Ectodermal cell (in vitro differentiated cells): ENCODE measurements at regions not wholly inside any gene's neighbourhood (a gene's known extent, or its start where the extent isn't known, plus 50 kb on each side); places are given as distances from the start of the nearest gene placed in this dataset.
"Not testable (repeated sequence)": the region's sequence is repeated elsewhere in the genome, so short reads cannot be mapped to it uniquely, and the experiment has no call there.

Source experiments
- H3K27ac ChIP-seq: 2 replicates; pipeline ENCODE4 v1.7.0; 2013; ENCODE audit warnings: mild to moderate bottlenecking, low read depth, low read length; ENCODE audit not compliant: insufficient read depth, poor library complexity, severe bottlenecking
- H3K27me3 ChIP-seq: 2 replicates; pipeline ENCODE4 v1.7.0; 2013; ENCODE audit warnings: mild to moderate bottlenecking, low read length; ENCODE audit not compliant: insufficient read depth, control insufficient read depth, poor library complexity, severe bottlenecking
- H3K36me3 ChIP-seq: one replicate; pipeline ENCODE4 v1.7.0; 2013; ENCODE audit warnings: low read length; ENCODE audit not compliant: control insufficient read depth, insufficient read depth
- H3K4me1 ChIP-seq: one replicate; pipeline ENCODE4 v1.7.0; 2013; ENCODE audit warnings: low read length; ENCODE audit not compliant: control insufficient read depth, insufficient read depth
- H3K4me3 ChIP-seq: 2 replicates; pipeline ENCODE4 v1.7.0; 2013; ENCODE audit warnings: low read depth, low read length, control low read depth; ENCODE audit not compliant: insufficient read depth
- H3K9me3 ChIP-seq: 2 replicates; pipeline ENCODE4 v1.7.0; 2013; ENCODE audit warnings: mild to moderate bottlenecking, low read length, moderate library complexity; ENCODE audit not compliant: control insufficient read depth
- WGBS, 2 experiments: methylation state at CpG; one replicate each; pipeline ENCODE4 v1.1.7; 2013; ENCODE audit warnings: missing lambda C conversion rate in 2 of 2; 5-methylcytosine and 5-hydroxymethylcytosine counted together

DNA sequence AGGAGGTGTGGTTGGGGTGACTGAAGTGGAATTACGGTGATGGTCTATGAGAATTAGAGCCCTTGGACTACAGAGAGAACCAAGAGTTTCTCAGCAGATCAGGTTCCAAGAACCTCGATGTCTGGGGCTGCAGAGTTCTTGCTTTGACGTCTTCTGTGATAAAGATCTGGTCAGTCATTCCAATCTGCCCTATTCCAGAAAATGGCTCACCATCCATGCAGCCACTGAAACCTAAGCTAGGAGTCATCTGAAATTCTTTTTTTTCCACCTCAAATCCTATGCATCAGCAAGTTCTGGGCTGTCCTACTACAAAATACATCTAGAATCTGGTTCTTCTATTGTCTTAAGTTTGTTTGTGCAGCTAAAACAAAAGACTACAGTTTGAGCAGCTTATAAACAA lies 254.4 kb upstream of the PGRMC2 start:
- H3K4me1 ChIP-seq, result no peaks in the 10 kb centered on the region
- no peak overlapping the region for H3K4me3 ChIP-seq
- 82 to 87% methylated on average over 3 of the region's 3 CpGs for WGBS, 2 experiments
- H3K27me3 ChIP-seq, result no peaks in the 10 kb centered on the region
- H3K36me3 ChIP-seq, result no peaks in the 10 kb centered on the region
- H3K9me3 ChIP-seq, result no peaks in the 10 kb centered on the region
- no peak overlapping the region for H3K27ac ChIP-seq

DNA sequence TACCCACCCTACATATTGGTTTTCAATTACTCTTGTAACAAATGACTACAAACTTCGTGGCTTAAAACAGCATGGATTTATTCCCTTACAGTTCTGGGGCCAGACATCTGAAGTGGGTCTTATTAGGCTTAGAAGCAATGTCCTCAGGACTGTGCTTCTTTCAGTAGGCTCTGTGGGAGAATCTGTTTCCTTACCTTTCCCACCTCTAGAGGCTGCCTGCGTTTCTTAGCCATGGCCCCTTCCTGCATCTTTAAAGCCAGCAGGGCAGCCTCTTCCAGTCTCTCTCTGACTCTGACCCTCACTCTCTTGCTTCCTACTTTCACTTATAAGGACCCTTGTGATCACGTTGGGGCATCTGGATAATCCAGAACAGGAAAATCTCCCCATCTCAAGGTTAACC lies 252.5 kb upstream of the PGRMC2 start:
- Histone ChIP-seq H3K4me1 (no peaks in the 10 kb centered on the region), H3K27ac (no peak overlapping the region), H3K27me3 (no peaks in the 10 kb centered on the region), H3K4me3 (no peak overlapping the region), H3K36me3 (no peaks in the 10 kb centered on the region), H3K9me3 (no peaks in the 10 kb centered on the region)
- WGBS, 2 experiments, result 75 to 76% methylated on average over 3 of the region's 3 CpGs

DNA sequence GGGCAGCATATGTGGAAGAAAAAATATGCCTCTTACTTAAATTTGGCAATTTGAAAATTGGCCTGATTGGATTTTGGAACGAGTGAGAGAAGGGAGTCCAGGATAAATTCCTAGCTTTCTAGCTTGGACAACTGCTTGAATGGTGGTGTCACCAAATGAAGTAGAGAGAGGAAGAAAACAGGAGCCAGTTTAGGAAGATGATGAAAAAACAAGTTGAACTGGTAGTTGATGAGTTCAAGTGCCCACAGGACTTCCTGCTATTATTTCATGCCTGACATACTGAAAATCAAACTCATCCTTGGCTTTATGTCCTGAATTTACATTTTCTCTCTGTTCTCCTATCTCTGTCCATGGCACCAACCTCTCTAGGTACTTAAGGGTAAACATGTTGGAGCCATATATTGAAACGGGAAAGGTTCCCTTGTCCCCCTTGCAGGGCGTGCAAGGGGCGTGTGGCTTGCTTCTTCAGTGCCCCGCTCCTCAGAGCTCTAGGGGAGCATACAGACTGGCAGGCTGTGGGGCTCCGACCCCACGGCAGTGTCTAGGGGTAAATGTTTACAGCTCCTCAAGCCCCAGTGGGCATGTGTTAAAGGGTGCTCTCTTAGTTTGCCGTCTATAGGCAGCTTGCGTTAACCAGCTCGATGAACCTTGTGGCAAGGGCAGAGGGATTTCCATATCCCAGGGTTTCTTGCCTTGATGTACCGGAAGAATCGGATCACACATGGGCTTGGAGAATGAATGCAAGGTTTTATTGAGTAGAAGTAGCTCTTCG lies 250.7 kb upstream of the PGRMC2 start:
- Histone ChIP-seq H3K4me1 (no peaks in the 10 kb centered on the region), H3K27me3 (no peaks in the 10 kb centered on the region), H3K9me3 (no peaks in the 10 kb centered on the region), H3K4me3 (no peak overlapping the region), H3K36me3 (no peaks in the 10 kb centered on the region), H3K27ac (no peak overlapping the region)
- WGBS, 2 experiments, result 94 to 96% methylated on average over 13 of the region's 13 CpGs

DNA sequence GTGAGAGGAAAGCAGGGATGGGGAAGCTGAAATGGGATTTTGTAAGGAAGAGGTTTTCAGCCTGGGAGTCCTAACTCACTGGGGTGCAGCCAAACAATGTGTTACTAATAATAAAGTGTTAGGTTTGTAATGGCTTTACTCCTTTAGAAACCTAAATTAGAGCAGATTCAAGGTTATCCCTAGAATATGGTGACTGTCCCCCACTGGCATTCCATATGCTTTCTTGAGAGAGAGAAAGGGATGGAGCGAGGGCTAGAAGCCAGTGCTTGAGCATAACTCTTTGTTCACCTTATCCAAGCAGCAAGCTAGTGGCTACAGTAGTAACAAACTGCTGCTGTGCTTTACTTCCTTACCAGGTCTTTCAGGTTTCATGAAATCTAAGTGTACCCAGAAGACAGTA lies 249.1 kb upstream of the PGRMC2 start:
- no peaks in the 10 kb centered on the region for H3K4me1 ChIP-seq
- no peaks in the 10 kb centered on the region for H3K36me3 ChIP-seq
- no peaks in the 10 kb centered on the region for H3K9me3 ChIP-seq
- no peak overlapping the region for H3K4me3 ChIP-seq
- no peaks in the 10 kb centered on the region for H3K27me3 ChIP-seq
- WGBS, 2 experiments, result 82 to 100% methylated on average over 1 of the region's 1 CpG
- no peak overlapping the region for H3K27ac ChIP-seq

DNA sequence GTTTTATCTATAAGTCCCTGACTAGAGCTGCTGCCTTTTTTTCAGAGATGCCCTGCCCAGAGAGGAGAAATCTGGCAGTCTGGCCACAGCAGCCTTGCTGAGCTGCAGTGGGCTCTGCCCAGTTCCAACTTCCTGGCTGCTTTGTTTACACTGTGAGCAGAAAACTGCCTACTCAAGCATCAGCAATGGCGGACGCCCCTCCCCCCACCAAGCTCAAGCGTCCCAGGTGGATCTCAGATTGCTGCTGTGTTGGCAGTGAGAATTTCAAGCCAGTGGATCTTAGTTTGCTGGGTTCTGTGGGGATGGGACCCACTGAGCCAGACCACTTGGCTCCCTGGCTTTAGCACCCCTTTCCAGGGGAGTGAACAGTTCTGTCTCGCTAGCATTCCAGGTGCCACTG lies 247.9 kb upstream of the PGRMC2 start:
- 81 to 82% methylated on average over 4 of the region's 4 CpGs for WGBS, 2 experiments
- H3K27ac ChIP-seq, H3K9me3 ChIP-seq, H3K4me1 ChIP-seq, H3K4me3 ChIP-seq, H3K27me3 ChIP-seq, H3K36me3 ChIP-seq: not testable (repeated sequence)

DNA sequence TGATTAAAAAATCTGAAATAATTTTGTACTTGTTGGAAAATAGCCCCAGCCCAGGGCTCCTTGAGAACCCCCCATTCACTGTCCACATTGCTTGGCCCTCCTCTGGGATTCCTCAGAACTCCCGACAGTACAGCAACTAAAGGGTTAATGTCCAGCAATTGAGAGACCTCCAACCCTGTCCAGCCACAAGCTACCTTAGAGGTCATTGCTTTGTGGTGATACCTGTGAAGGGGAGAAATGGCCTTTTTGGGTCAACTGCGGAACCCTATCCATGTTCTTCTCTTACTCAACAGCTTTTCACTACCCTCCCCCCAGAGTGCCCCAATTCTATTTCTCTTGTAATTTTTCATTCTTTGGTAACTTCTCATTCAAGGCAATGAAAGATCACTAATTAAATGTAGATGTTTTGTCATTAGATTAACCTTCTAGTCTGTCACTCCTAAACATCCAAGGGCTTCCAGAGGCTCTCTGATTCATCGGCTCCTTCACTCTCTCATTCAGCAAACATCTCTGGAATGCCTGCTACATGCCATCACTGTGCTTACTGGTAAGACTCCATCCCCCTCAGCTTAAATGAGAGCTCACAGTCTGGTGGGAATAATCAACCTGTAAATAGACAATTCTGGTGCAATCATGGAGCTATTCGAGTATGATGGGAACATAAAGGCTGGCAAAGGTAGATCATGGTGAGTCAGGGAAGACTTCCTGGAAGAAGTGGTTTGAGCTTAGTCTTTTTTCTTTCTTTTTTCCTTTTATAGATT lies 241.4 kb upstream of the PGRMC2 start:
- no peaks in the 10 kb centered on the region for H3K36me3 ChIP-seq
- no peak overlapping the region for H3K27ac ChIP-seq
- H3K4me3 ChIP-seq, result no peak overlapping the region
- H3K4me1 ChIP-seq, result peaks cover 5% of the 10 kb centered on the region
- H3K27me3 ChIP-seq, result no peaks in the 10 kb centered on the region
- H3K9me3 ChIP-seq, result no peaks in the 10 kb centered on the region
- 65 to 78% methylated on average over 3 to 4 of the region's 4 CpGs for WGBS, 2 experiments

DNA sequence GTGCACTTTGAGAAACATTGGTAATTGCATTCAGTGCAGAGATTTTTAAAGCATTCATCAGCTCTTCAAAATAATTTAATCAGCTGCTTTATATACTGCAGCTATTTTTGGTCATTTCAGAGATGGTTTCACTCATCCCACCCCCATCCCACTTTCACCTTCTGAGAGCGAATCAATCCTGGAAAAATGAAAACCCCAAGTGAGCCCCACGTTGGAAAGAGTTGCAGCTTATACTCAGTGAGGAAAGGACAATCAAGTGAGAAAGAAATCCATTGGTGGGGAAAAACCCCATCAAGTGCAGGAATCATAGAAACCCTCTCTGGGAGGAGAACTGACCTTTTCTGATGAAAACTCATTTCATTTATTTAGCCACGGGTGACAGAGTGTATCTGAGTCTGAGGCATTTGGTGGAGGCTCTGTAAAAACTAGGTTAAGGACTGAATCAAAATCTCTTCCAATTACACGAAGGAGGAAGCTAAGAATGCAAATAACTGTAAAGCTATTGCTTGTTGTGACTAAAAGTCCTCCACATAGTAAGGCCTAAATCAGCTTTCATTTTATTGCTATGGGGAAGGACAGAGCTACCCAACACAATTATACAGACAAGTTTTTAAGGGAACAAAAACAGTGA lies 240.4 kb upstream of the PGRMC2 start:
- H3K27ac ChIP-seq, result no peak overlapping the region
- 75 to 87% methylated on average over 4 of the region's 4 CpGs for WGBS, 2 experiments
- peaks cover 5% of the 10 kb centered on the region for H3K4me1 ChIP-seq

DNA sequence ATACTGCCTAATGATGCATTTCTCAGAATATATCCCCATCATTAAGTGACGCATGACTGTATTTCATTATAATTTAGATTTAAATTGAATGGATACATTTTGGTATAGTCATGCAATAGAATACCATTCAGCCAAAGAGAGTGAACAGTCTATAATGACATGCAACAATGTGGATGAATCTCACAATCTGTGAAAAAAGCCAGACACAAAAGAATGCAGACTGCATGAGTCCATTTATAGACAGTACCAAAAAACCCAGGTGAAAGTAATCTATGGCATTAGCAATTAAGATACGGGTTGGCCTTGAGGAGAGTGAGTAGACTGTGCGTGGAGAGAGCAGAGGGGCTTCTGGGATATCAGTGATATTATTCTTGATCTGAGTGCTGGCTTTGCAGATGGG lies 239.7 kb upstream of the PGRMC2 start:
- Histone ChIP-seq H3K4me3 (no peak overlapping the region), H3K4me1 (peaks cover 5% of the 10 kb centered on the region), H3K9me3 (no peaks in the 10 kb centered on the region), H3K36me3 (no peaks in the 10 kb centered on the region), H3K27me3 (no peaks in the 10 kb centered on the region), H3K27ac (no peak overlapping the region)
- WGBS, 2 experiments, result 95 to 98% methylated on average over 2 of the region's 3 CpGs

More for the DNA sequence above, 240.4 kb upstream of the PGRMC2 start:
- no peaks in the 10 kb centered on the region for H3K9me3 ChIP-seq
- H3K27me3 ChIP-seq, result no peaks in the 10 kb centered on the region
- H3K36me3 ChIP-seq, result no peaks in the 10 kb centered on the region
- H3K4me3 ChIP-seq, result no peak overlapping the region

DNA sequence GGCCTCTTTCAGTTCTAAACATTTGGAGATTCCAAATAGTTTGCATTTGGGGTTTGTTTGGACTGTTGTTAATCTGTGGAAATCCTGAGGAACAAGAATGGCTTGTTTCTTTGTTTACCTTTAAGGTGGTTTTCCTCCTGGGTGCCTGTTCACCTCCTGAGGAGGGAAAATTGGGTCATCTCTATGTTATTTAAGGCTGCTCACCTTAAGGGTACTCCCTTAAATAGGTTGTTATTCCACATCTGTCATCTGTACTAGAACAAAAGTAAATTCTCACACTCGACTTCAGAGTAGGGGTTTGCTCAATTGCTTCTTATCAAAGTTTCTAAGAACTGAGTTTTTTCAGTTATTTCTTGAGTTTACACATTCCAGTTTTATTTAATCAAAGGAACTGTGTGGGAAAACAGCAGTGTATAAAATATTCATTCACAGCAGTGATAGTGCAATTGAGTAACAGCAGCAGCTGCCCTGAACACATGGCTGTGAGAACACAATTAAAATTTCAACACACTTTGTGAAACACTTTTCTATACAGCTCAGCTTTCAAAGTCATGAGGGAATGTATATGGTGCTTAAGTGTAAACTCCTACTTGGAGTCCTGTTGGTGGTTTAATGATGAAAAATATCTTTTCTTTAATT lies 238.5 kb upstream of the PGRMC2 start:
- H3K9me3 ChIP-seq, result no peaks in the 10 kb centered on the region
- H3K4me3 ChIP-seq, result no peak overlapping the region
- H3K27me3 ChIP-seq, result no peaks in the 10 kb centered on the region
- no peaks in the 10 kb centered on the region for H3K36me3 ChIP-seq
- no peak overlapping the region for H3K27ac ChIP-seq
- WGBS, 2 experiments, result 70% methylated on average over 1 of the region's 1 CpG; no CpG with 5 or more reads in 1 of the 2 experiments
- peaks cover 5% of the 10 kb centered on the region for H3K4me1 ChIP-seq

DNA sequence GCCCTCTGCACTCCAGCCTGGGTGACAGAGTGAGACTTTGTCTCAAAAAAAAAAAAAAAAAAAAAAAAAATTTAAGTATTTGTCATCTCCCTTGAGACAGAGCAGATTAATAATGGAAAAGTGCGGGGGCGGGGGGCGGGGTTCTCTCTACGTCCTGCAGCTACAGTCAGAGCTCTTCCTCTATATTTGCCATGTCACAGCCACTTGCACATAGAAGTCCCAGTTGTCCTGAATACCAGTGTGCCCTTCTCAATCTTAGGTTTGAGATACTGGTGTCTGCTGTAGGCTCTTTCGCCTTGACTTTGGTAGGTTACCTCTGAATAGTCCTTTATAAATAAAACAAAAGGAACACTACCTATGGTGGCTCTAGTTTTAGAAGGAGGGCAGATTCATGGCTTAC lies 237.8 kb upstream of the PGRMC2 start:
- Histone ChIP-seq H3K9me3 (no peaks in the 10 kb centered on the region), H3K4me3 (no peak overlapping the region), H3K27ac (no peak overlapping the region), H3K27me3 (no peaks in the 10 kb centered on the region), H3K36me3 (no peaks in the 10 kb centered on the region), H3K4me1 (peaks cover 5% of the 10 kb centered on the region)
- WGBS, 2 experiments, result 74 to 75% methylated on average over 5 of the region's 5 CpGs
